Activated CD4-positive, alpha-beta T cell treated with anti-CD3 and anti-CD28 coated beads for 4 hours (primary cell): ENCODE measurements at regions not wholly inside any gene's neighbourhood (a gene's known extent, or its start where the extent isn't known, plus 50 kb on each side); places are given as distances from the start of the nearest gene placed in this dataset.
"Not testable (repeated sequence)": the region's sequence is repeated elsewhere in the genome, so short reads cannot be mapped to it uniquely, and the experiment has no call there.

Experiments
- DNase-seq, 2 donors: peaks; one replicate each; pipeline ENCODE4 v3.0.0-alpha.2; 2020

- no peak for DNase-seq
Measured at GRCh38 chr5:66425842-66426241, 170.4 kb upstream of the MAST4 start.

- DNase-seq = no peak
Measured at GRCh38 chr5:66426259-66427138, 169.7 kb upstream of the MAST4 start.

GRCh38 chr5:66427139-66427442 is 169.1 kb upstream of the MAST4 start:
- no peak for DNase-seq

- no peak for DNase-seq
Measured at GRCh38 chr5:66436721-66437120, 159.5 kb upstream of the MAST4 start.

- no peak for DNase-seq
Measured at GRCh38 chr5:66438087-66438486, 158.1 kb upstream of the MAST4 start.

- no peak for DNase-seq
Measured at GRCh38 chr5:66438696-66439095, 157.5 kb upstream of the MAST4 start.

GRCh38 chr5:66440202-66440680 is 156.0 kb upstream of the MAST4 start:
- DNase-seq = no peak

GRCh38 chr5:66441351-66441750 is 154.8 kb upstream of the MAST4 start:
- no peak for DNase-seq

- DNase-seq = no peak
Measured at GRCh38 chr5:66442951-66443445, 153.2 kb upstream of the MAST4 start.

GRCh38 chr5:66443462-66444130 is 152.6 kb upstream of the MAST4 start:
- DNase-seq = no peak

- not testable (repeated sequence) for DNase-seq
Measured at GRCh38 chr5:66448070-66448469, 148.1 kb upstream of the MAST4 start.

- no peak for DNase-seq
Measured at GRCh38 chr5:66450237-66450636, 146.0 kb upstream of the MAST4 start.

- no peak for DNase-seq
Measured at GRCh38 chr5:66450988-66451387, 145.2 kb upstream of the MAST4 start.

- DNase-seq = no peak
Measured at GRCh38 chr5:66452109-66452508, 144.1 kb upstream of the MAST4 start.

- no peak for DNase-seq
Measured at GRCh38 chr5:66454186-66455078, 141.8 kb upstream of the MAST4 start.

- no peak for DNase-seq
Measured at GRCh38 chr5:66459728-66460127, 136.5 kb upstream of the MAST4 start.

GRCh38 chr5:66467564-66467963 is 128.6 kb upstream of the MAST4 start:
- DNase-seq = no peak

- no peak for DNase-seq
Measured at GRCh38 chr5:66469684-66470083, 126.5 kb upstream of the MAST4 start.

- DNase-seq = no peak
Measured at GRCh38 chr5:66472010-66472409, 124.2 kb upstream of the MAST4 start.

GRCh38 chr5:66475731-66476130 is 120.5 kb upstream of the MAST4 start:
- DNase-seq = no peak

GRCh38 chr5:66477596-66477995 is 118.6 kb upstream of the MAST4 start:
- DNase-seq = no peak

- DNase-seq = no peak
Measured at GRCh38 chr5:66494437-66494836, 101.8 kb upstream of the MAST4 start.

- DNase-seq = no peak
Measured at GRCh38 chr5:66498791-66499207, 97.4 kb upstream of the MAST4 start.
